CD4-positive, alpha-beta T cell (primary cell): ENCODE measurements at regions not wholly inside any gene's neighbourhood (a gene's known extent, or its start where the extent isn't known, plus 50 kb on each side); places are given as distances from the start of the nearest gene placed in this dataset.

Source experiments
- ATAC-seq: fragments of 200-7000 bp; cut with Tn5 transposase; one replicate; pipeline ENCODE4 v1.10.0; 2022; ENCODE audit warnings: mild to moderate bottlenecking; ENCODE audit not compliant: poor library complexity
- CTCF ChIA-PET: fragments of 350-600 bp; sonication (Branson Sonifier 250); formaldehyde crosslinking; loops from one replicate; lab custom pipeline; 2021; ENCODE audit warnings: antibody characterized with exemption, inconsistent platforms; lab: Charles Lee
- POLR2A ChIA-PET: fragments of 350-600 bp; sonication (Branson Sonifier 250); formaldehyde crosslinking; loops from one replicate; lab custom pipeline; 2021; ENCODE audit warnings: antibody characterized with exemption, inconsistent platforms; lab: Charles Lee
- DNase-seq, 14 experiments: peaks; one replicate each; pipeline ENCODE4 v3.0.0-alpha.2; 2013 to 2020; ENCODE audit warnings: mixed read lengths in 2 of 14
- H3K27ac ChIP-seq, 2 donors: one replicate each; pipeline versions ENCODE4 v1.5.1 to v1.7.0; 2013; ENCODE audit warnings: low read length in 2 of 2, low read depth in 1 of 2, mild to moderate bottlenecking in 1 of 2
- H3K27me3 ChIP-seq, 2 experiments: 1 replicate in 1 of 2; 2 replicates in 1 of 2; pipeline versions ENCODE4 v1.6.1 to v1.7.0; 2013; ENCODE audit warnings: low read length in 2 of 2, control low read depth in 1 of 2, mild to moderate bottlenecking in 1 of 2, moderate library complexity in 1 of 2; ENCODE audit not compliant: insufficient read depth in 2 of 2, control insufficient read depth in 1 of 2
- H3K36me3 ChIP-seq: one replicate; pipeline ENCODE4 v1.6.1; 2013; ENCODE audit warnings: low read length, control low read depth; ENCODE audit not compliant: insufficient read depth
- H3K4me1 ChIP-seq: one replicate; pipeline ENCODE4 v1.6.1; 2013; ENCODE audit warnings: low read length, control low read depth; ENCODE audit not compliant: insufficient read depth
- H3K4me3 ChIP-seq: one replicate; pipeline ENCODE4 v1.5.1; 2013; ENCODE audit warnings: mild to moderate bottlenecking, low read length, moderate library complexity
- H3K9me3 ChIP-seq, 2 experiments: 1 replicate in 1 of 2; 2 replicates in 1 of 2; pipeline versions ENCODE4 v1.6.1 to v1.7.0; 2013; ENCODE audit warnings: low read length in 2 of 2, mild to moderate bottlenecking in 2 of 2, control low read depth in 1 of 2, moderate library complexity in 1 of 2; ENCODE audit not compliant: control insufficient read depth in 1 of 2, insufficient read depth in 1 of 2
- H3K27ac Mint-ChIP-seq: one replicate; pipeline ENCODE4 v1.8.0; 2020; ENCODE audit warnings: mixed read lengths
- H3K27me3 Mint-ChIP-seq: one replicate; pipeline ENCODE4 v1.8.0; 2021; ENCODE audit warnings: mixed read lengths
- H3K36me3 Mint-ChIP-seq: one replicate; pipeline ENCODE4 v1.8.0; 2021; ENCODE audit warnings: low read depth, mixed read lengths
- H3K4me1 Mint-ChIP-seq: one replicate; pipeline ENCODE4 v1.8.0; 2021; ENCODE audit warnings: low read depth, mixed read lengths
- H3K4me3 Mint-ChIP-seq: one replicate; pipeline ENCODE4 v1.8.0; 2020; ENCODE audit warnings: mild to moderate bottlenecking, mixed read lengths
- H3K9me3 Mint-ChIP-seq: one replicate; pipeline ENCODE4 v1.8.0; 2020; ENCODE audit warnings: mixed read lengths
- CTCF ChIP-seq: fragments of 200-600 bp; IDR thresholded peaks from one replicate; pipeline ENCODE4 v1.8.0; 2022; ENCODE audit warnings: antibody characterized with exemption, mild to moderate bottlenecking
- intact Hi-C, 2 experiments: fragments of 100-400 bp; cut with DNase I in 1 of 2; cut with micrococcal nuclease in 1 of 2; formaldehyde crosslinking; loops; one replicate each; pipeline versions ENCODE4 v1.15.1 to v1.9.0; 2023 to 2025; cut with DNase I, micrococcal nuclease

GRCh38 chr21:19245188-19245580 lies 841.6 kb upstream of the TMPRSS15 start:
- Mint-ChIP-seq H3K36me3 (no peaks in the 10 kb centered on the region), H3K4me1 (no peaks in the 10 kb centered on the region), H3K27me3 (no peaks in the 10 kb centered on the region), H3K4me3 (no peak overlapping the region), H3K9me3 (peaks cover 13% of the 10 kb centered on the region), H3K27ac (no peak overlapping the region)
- no peaks in the 10 kb centered on the region for H3K4me1 ChIP-seq
- no peak for TF ChIP-seq CTCF
- DNase-seq, result no peak
- no peak for ATAC-seq
- intact Hi-C loops, result no loop called here
- no peak overlapping the region for H3K27ac ChIP-seq
- peaks cover 0 to 24% of the 10 kb centered on the region in 2 experiments for H3K9me3 ChIP-seq
- ChIA-PET POLR2A (no interaction called here), CTCF (no interaction called here)
- H3K27me3 ChIP-seq, result no peaks in the 10 kb centered on the region
- H3K4me3 ChIP-seq, result no peak overlapping the region
- no peaks in the 10 kb centered on the region for H3K36me3 ChIP-seq

- no peak for TF ChIP-seq CTCF
- Histone ChIP-seq H3K36me3 (no peaks in the 10 kb centered on the region), H3K9me3 (peaks cover 0 to 24% of the 10 kb centered on the region in 2 experiments), H3K4me1 (no peaks in the 10 kb centered on the region), H3K4me3 (no peak overlapping the region), H3K27me3 (no peaks in the 10 kb centered on the region), H3K27ac (no peak overlapping the region)
- H3K27ac Mint-ChIP-seq, result no peak overlapping the region
- POLR2A ChIA-PET, result no interaction called here
- H3K36me3 Mint-ChIP-seq, result no peaks in the 10 kb centered on the region
- H3K27me3 Mint-ChIP-seq, result no peaks in the 10 kb centered on the region
- H3K4me3 Mint-ChIP-seq, result no peak overlapping the region
- H3K9me3 Mint-ChIP-seq, result peaks cover 19% of the 10 kb centered on the region
- DNase-seq (no peak), ATAC-seq (no peak)
- intact Hi-C loops, result no loop called here
- CTCF ChIA-PET, result no interaction called here
- H3K4me1 Mint-ChIP-seq, result no peaks in the 10 kb centered on the region
Observed at GRCh38 chr21:19246018-19246417, 842.4 kb upstream of the TMPRSS15 start.

DNA sequence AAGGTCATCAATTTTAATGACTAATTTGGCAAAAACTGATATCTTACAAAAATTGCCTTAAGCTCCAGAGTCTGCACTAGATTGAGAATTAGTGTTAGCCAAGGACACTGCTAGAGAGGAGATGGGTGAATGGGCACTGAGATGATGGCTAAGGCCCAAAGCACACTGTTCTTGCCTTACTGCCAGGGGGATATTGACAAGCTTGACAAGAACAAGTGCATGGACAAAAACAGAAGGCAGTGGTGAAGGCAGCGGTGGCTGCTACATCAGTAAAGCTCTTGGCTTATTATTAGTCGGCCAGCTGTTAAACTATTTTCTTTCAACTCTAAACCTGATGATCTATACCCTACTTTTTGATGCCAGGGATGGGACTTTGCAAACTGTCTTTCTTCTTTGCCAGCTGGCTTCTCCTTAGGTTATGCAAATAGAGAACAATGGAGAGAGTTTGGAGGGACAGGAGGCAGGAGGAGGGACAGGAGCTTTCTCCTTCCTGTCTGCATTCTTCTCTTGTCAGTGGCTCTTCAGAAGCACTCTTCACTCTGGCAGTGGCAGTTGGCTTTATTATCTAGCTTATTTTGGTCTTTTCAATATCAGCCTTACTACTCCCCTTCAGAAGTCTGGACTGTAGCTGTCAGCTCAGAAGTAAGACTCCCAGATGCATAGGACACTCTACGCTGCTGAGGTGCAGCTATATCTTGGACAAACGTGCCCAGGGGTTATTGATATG lies 853.5 kb upstream of the TMPRSS15 start:
- TF ChIP-seq CTCF, result no peak
- POLR2A ChIA-PET, result no interaction called here
- Histone ChIP-seq H3K36me3 (no peaks in the 10 kb centered on the region), H3K4me1 (no peaks in the 10 kb centered on the region), H3K27ac (no peak overlapping the region), H3K27me3 (no peaks in the 10 kb centered on the region), H3K9me3 (peaks cover 4 to 5% of the 10 kb centered on the region in 2 experiments), H3K4me3 (no peak overlapping the region)
- CTCF ChIA-PET, result no interaction called here
- no peak for DNase-seq
- Mint-ChIP-seq H3K27me3 (no peaks in the 10 kb centered on the region), H3K36me3 (no peaks in the 10 kb centered on the region), H3K9me3 (peaks cover 4% of the 10 kb centered on the region), H3K4me1 (no peaks in the 10 kb centered on the region), H3K4me3 (no peak overlapping the region), H3K27ac (no peak overlapping the region)
- no peak for ATAC-seq
- intact Hi-C loops, result no loop called here
